Choroid plexus epithelial cell (primary cell): ENCODE measurements at regions not wholly inside any gene's neighbourhood (a gene's known extent, or its start where the extent isn't known, plus 50 kb on each side); places are given as distances from the start of the nearest gene placed in this dataset.

ENCODE experiments used
- DNase-seq: peaks from one replicate; pipeline ENCODE4 v3.0.0-alpha.2; 2010; ENCODE audit warnings: low read depth
- H3K4me3 ChIP-seq: 2 replicates; pipeline ENCODE4 v1.5.1; 2011; ENCODE audit warnings: low read depth, mild to moderate bottlenecking, control low read depth, low read length, moderate library complexity
- TF ChIP-seq, protein P1 (sequence below): conservative IDR thresholded peaks from 2 replicates; pipeline ENCODE4 v1.5.1; 2011; ENCODE audit warnings: low read depth, mild to moderate bottlenecking, control low read depth, inconsistent platforms, low read length, moderate library complexity

DNA sequence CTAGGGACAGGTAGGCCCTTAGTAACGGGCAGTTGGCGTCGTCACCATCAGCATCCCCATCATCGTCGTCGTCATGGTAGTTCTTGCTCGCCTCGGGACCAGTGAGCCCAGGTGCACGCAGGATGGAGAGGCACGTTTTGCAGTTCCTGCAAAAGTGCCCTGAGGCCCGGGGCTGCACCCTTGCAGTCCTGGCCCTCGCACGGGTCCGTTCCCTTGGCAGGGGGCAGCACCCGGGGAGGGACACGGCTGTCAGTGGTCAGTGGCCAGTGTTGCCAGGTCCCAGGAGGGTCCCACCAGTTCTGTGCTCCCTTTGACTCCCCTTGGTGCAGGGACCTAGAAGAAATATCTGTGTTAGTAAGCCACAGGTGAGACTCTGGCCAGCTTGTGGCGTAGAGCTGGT lies 243.9 kb upstream of the CIBAR2 start:
- no peak for DNase-seq
- no peak overlapping the region for H3K4me3 ChIP-seq
- TF ChIP-seq, protein P1, sequence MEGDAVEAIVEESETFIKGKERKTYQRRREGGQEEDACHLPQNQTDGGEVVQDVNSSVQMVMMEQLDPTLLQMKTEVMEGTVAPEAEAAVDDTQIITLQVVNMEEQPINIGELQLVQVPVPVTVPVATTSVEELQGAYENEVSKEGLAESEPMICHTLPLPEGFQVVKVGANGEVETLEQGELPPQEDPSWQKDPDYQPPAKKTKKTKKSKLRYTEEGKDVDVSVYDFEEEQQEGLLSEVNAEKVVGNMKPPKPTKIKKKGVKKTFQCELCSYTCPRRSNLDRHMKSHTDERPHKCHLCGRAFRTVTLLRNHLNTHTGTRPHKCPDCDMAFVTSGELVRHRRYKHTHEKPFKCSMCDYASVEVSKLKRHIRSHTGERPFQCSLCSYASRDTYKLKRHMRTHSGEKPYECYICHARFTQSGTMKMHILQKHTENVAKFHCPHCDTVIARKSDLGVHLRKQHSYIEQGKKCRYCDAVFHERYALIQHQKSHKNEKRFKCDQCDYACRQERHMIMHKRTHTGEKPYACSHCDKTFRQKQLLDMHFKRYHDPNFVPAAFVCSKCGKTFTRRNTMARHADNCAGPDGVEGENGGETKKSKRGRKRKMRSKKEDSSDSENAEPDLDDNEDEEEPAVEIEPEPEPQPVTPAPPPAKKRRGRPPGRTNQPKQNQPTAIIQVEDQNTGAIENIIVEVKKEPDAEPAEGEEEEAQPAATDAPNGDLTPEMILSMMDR = no peak

DNA sequence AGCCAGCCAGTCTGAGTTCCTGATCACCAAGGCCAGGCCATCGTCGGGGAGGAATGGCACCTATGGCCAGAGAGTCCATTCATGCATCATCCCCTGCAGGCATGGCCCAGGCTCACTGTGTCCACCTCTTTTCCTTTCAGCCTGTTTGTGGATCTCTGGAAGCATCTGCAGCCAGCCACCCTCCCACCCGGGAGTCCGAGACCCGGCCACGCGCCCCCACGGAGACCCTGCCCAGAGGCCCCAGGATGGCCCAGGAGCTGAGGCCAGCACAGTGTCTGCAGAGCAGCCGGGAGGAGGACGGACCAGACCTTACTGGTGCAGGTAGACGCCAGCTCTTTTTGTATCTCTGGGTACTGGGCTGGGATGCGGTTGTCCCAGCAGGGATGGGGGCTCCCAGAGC lies 245.1 kb upstream of the CIBAR2 start:
- TF ChIP-seq, protein P1 = no peak

DNA sequence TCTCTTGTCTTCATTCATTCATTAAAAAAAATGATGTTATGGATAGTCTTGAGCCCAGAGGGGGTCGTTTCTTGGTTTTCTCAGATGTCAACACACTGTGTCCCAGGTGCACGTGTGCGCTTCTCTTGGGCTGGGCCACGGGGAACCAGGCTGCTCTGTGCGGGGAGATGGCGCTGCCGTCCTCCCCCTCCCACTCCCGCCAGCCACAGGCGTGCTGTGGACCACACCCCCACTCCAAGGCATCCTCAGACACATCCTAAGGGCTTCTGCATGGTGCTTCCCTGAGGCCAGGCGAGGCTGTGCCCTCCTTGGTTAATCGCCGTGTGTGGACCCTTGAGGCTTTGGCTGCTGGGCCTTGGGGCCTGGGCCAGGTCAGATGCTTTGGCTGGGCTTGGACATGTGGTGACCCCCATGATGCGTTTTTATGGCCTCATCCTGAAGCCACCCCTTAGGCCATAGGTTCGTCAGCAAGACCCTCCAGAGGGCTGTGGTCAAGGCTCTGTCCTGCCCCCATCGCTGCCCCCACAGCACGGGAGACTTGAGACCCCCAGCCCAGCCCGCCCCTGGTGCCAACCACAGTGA lies 245.7 kb upstream of the CIBAR2 start:
- no peak overlapping the region for H3K4me3 ChIP-seq
- TF ChIP-seq, protein P1 = no peak
- DNase-seq = no peak

More for the DNA sequence above, 245.1 kb upstream of the CIBAR2 start:
- H3K4me3 ChIP-seq = no peak overlapping the region
- no peak for DNase-seq

DNA sequence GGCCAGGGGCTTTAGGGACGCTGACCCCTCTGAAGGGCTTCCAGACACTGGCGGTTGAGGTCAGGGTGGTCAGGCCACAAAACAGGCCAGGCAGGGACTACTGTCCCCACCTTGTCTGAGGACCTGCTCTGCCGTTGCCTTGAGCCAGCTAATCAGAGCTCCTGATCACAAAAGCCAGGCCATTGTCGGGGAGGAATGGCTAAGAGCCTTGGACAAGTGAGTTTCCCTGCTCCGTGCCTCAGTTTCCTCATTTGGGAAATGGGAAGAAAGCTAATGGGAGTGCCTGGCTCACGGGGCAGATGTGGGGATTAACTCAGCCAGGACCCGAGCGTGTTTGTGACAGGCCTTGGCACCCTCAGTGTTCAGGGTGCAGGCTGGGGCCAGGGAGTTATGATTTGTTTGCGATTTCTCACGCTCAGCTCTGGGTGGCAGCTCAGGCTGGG lies 246.5 kb upstream of the CIBAR2 start:
- H3K4me3 ChIP-seq = no peak overlapping the region
- TF ChIP-seq, protein P1 = no peak
- DNase-seq = no peak

DNA sequence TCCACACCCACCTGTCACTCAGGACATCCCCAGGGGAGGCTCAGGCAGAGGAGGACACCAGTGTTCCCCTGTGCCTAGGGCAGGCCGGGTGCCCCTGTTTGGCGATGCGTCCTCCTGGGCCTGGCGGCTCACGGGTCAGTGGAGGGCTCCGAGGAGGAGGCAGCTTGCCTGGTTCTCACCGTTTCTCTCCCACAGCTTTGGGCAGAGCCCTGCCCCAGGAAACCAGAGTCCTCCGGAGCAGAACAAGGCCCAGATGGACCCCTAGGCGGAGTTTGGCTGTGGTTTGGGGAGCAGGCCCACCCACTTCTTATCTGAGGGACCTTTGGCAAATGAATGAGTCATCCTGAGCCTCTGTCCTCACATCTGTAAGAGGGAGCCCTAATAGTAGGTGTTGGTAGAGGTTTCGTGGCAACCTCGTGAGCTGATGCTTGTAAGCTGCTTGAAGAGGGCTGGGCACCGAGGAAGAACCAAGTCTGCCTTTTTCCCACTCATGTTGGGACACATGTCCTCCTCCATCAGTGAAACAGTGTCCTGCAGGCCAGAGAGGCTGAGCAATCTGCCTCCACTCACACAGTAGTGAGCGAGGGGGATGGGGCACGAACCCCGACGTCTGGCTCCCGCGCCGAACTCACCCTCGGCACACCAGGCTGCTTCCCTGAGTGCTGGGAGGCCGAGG lies 247.0 kb upstream of the CIBAR2 start:
- peak; percentile 81 for DNase-seq
- no peak overlapping the region for H3K4me3 ChIP-seq
- TF ChIP-seq, protein P1 = peak; percentile 8

- no peak overlapping the region for H3K4me3 ChIP-seq
- TF ChIP-seq, protein P1 = no peak
- no peak for DNase-seq
Observed at GRCh38 chr16:85360323-85361277, 248.3 kb upstream of the CIBAR2 start.
